GM19025 (cell line): ENCODE measurements at regions not wholly inside any gene's neighbourhood (a gene's known extent, or its start where the extent isn't known, plus 50 kb on each side); places are given as distances from the start of the nearest gene placed in this dataset.

Experiments
- ATAC-seq: cut with Tn5 transposase; IDR thresholded peaks from one replicate; pipeline ENCODE4 v1.9.1; 2021; ENCODE audit warnings: mild to moderate bottlenecking, low read depth, moderate library complexity; ENCODE audit not compliant: unreplicated experiment

DNA sequence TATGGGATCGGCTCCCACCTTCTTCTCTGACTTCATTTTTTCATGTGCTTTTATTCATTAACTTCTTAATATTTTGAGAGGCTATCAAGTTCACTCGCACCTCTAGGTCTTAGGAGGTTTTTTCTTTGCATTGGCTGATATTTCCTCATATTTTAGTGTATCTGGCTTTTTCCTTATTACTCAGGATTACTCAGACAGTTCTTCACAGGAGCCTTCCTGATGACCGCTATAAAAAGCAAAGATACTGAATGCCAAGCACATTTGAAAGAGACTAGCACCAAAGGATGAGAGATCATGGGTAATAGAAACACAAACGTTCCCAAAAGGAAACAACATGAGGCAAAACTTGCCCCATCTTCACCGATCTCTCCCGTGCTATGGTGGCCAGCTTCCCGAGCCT is 409.2 kb upstream of the KLF6 start:
- ATAC-seq = no peak

- no peak for ATAC-seq
Observed at GRCh38 chr10:4191894-4192293, 406.9 kb upstream of the KLF6 start.

DNA sequence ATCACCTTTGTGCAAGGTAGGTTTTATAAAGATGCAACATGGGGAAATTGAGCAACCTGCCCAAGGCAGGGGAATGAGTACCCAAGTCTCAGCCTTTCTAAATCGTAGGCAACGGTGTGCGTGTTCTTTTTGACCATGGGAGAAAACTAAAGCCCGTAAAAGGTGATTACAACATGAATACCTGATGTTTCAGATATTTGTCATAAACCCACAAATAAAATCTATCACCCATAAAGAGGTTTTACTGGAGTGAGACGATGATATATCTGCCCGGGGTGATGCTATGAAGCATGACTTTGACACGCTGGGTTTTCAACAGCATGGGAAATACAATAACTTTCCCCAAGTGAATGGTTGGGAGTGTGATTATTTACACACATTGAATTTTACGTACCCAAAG is 406.3 kb upstream of the KLF6 start:
- ATAC-seq = no peak

GRCh38 chr10:4190876-4191275 is 405.9 kb upstream of the KLF6 start:
- no peak for ATAC-seq

GRCh38 chr10:4189281-4189680 is 404.3 kb upstream of the KLF6 start:
- ATAC-seq = no peak

- ATAC-seq = no peak
Observed at GRCh38 chr10:4188406-4188805, 403.4 kb upstream of the KLF6 start.

GRCh38 chr10:4186849-4187540 is 402.0 kb upstream of the KLF6 start:
- no peak for ATAC-seq

- no peak for ATAC-seq
Observed at GRCh38 chr10:4183761-4184261, 398.8 kb upstream of the KLF6 start.

DNA sequence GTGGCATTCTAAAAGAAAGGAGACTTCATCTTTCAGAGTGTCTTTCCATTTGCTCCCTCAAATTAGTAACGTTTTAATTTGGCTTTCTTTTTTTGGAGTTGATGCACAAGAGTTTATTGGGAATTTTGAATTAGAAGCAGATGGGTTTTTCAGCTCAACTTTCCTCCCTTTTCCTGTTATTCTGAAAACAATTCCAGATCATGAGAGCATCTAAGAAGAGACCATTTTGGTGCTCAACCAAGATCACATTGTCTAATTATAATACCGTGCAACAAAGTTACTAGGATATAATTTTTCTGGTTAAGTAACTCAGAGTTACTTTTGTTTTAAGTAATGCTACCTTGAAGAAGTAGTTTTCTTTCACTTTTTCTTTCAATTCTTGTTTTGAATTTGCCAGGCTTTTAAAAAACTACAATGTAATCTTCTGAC is 396.6 kb upstream of the KLF6 start:
- no peak for ATAC-seq

- no peak for ATAC-seq
Observed at GRCh38 chr10:4181081-4181480, 396.1 kb upstream of the KLF6 start.

DNA sequence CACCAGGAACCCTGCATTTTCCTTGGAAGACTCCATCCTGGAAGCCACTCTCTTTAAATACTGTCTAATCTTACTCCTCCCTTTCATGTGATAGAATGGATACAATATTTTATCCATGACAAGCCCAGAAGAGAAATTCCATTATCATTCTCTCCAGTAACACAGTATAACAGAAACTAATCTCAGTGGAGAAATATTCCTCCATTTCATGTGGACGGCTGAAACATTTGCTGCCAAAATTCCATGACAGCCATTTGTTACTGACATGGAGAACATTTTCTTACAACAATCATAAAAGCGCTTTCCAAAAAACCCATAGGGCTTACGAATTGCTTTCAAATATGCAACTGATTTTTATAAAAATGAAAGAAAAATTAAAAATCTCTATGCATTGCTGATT is 392.8 kb upstream of the KLF6 start:
- no peak for ATAC-seq

DNA sequence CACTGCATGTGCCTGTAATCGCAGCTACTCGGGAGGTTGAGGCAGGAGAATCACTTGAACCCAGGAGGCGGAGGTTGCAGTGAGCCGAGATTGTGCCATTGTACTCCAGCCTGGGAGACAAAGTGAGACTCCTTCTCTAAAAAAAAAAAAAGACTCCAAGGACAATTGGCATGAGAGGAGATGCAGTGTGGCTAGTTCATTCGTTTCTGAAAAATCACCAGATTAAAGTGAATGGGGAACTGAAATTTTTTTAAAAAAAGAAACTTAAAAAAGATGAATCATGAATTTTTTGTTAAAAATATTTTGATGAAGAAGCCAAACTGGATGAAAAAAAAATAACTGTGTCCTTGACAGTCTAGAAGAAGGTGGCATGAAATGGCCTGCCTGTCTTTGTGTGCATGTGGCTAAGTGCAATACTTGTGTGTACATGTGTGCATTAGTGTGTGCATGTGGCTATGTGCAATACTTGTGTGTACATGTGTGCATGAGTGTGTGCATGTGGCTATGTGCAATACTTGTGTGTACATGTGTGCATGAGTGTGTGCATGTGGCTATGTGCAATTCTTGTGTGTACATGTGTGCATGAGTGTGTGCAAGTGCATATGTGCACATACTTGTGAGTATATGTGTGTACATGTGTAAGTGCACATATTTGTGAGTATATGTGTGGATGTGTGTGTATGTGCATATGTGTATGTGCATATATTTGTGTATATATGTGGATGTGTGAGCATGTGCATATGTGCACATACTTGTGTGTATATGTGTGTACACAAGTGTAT is 391.7 kb upstream of the KLF6 start:
- no peak for ATAC-seq

DNA sequence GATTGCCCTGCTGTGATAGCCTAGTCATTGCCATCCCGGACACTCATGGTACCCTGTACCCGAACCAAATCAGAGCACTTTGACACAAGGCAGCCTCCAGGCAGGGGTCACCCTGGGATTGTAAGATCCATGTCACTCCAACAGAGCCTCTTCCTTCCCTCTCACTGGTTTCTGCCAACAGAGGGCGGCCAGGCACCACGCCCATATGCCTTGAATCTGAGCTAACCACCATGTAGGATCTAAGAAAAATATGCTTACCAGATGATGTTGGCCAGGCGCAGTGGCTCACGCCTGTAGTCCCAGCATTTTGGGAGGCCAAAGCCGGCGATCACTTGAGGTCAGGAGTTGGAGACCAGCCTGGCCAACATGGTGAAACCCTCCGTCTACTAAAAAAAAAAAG is 389.2 kb upstream of the KLF6 start:
- no peak for ATAC-seq

DNA sequence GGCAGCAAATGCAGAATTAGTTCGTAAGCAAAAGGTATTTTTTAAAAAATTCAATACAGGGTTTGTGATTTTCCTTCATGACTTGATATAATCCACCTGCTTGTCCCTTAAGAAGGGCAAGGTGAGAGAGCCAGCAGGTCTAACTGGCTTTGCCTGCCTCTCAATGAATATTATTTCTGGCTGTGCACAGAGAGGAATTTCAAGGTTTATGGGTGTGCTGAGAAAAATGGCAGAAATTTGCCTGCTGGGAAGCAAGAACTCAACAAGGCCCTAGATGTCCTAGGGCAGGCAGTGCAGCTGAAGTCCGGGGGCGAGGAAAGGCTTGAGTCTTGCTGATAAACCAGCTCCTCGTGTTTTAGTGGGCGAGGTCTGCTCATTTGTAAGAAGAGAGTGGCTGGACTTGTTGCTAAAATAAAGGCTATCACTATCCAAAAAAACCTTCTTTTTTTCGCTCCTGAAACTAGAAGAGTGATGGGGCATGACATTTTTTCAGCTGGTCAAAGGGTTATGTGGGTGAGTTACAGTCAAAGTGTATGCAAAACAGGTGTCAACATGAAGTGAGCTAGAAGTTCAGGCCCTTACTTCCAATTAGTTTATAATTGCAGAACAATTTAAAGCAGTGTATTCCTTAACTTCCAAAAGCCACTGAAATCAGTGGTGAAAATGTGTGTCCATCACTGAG is 385.8 kb upstream of the KLF6 start:
- no peak for ATAC-seq

DNA sequence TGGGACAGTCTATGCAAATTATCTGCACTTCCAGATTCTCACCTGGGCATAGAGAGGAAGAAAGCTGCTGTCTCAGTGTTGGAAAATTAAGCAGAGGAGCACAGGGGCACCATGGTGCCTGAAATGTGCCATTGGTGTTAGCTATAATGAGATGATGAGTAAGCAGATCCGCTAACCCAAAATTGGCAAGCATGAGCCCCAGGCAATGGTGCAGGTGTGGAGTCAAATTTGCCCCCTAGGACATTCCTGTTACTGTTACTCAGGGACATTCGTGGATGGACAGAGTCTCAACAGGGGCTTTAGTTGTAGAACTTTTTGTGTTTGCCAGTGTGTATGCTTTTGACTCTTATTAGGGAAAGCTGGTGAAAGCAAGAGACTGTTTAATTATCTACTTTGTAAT is 385.2 kb upstream of the KLF6 start:
- ATAC-seq = no peak

DNA sequence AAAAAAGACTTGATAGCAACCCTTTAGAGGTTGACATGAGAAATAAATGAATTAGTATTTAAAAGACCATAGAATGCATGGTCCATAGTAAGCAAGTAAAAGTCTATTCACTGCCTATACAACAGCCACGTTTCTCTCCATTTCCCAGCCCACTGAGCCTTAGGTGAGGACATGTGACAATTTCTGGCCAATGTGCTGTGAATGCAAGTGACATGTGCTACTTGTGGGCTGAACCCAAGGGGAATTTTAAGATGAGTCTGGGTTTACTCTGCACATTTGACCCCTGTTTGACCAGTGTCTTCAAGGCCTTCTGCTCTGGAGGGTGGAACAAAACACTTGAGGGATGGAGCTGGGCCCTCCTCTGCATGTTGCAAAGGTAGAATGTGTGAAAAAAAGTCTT is 384.4 kb upstream of the KLF6 start:
- ATAC-seq = no peak

- no peak for ATAC-seq
Observed at GRCh38 chr10:4167216-4167615, 382.2 kb upstream of the KLF6 start.

GRCh38 chr10:4162571-4163286 is 377.7 kb upstream of the KLF6 start:
- ATAC-seq = no peak

DNA sequence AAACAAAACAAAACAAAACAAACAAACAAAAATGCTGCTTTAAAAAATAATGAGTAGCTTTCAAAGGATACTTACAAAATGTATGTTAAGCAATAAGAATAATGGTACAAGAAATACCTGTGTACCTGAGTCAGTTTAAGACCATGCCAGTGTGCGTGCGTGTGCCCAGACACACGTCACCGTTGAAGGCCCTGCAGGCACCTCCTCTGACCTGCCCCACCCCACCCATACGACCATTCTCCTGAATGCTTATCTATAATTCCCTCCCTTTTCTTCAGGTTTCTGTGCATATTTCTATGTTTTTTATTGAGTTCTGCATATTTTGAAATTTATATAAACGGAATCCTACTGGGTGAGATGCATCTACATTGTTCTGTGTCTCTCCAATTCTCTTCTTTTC is 374.2 kb upstream of the KLF6 start:
- ATAC-seq = no peak

DNA sequence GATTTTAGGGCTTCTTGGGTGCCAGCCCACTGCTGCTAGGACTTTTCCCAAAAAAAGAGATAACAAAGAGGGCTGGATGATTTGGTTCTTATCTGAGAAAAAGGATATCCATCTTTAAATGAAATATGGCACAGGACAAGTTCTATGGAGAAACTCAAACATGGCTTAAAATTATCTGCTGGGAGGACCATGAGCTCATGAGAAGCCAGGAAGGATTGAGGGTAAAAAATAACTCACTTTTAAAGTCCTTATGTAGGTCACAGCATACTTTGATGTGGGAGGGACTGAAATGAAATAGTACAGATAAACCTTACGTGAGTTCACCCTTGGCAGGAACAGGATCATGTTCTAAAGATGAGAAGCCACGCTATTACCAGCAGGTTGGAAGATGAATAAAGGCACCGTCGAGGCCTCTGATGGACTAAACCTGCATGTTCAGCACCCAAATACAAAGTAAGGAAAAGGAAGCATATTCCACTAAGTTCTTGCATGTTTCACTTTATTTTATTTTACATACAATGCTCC is 369.2 kb upstream of the KLF6 start:
- ATAC-seq = no peak

- no peak for ATAC-seq
Observed at GRCh38 chr10:4151466-4151865, 366.5 kb upstream of the KLF6 start.
